Loucy (cell line): ENCODE measurements at regions not wholly inside any gene's neighbourhood (a gene's known extent, or its start where the extent isn't known, plus 50 kb on each side); places are given as distances from the start of the nearest gene placed in this dataset.

Experiments used
- EZH2phosphoT487 ChIP-seq: fragments of 200-600 bp; IDR thresholded peaks from 2 replicates; pipeline ENCODE4 v1.6.1; 2018; ENCODE audit warnings: antibody characterized with exemption, mild to moderate bottlenecking, moderate library complexity, borderline replicate concordance
- TF ChIP-seq, protein P1 (sequence below): fragments of 200-600 bp; sonication (generic); conservative IDR thresholded peaks from 2 replicates; pipeline ENCODE4 v1.5.1; 2014; ENCODE audit warnings: mild to moderate bottlenecking, antibody characterized with exemption, low read length

DNA sequence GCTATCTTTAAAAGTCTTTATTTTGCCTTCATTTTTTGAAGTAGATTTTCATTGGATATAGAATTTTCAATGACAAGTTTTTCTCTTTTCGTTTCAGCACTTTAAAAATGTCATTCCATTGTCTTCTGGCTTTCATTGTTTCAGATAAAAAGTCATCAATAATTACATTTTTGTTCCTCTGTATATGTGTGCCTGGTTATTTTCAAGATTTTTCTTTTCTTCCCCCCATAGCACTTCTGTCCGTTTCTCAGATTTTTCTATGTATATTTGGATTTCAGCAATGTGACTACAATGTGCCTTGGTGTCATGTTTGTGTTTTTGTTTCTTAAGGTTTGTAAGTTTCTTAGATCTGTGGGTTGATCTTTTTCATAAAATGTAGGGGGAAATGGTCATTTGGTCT lies 66.3 kb upstream of the HSD17B12 start:
- TF ChIP-seq EZH2phosphoT487, result no peak
- TF ChIP-seq, protein P1, sequence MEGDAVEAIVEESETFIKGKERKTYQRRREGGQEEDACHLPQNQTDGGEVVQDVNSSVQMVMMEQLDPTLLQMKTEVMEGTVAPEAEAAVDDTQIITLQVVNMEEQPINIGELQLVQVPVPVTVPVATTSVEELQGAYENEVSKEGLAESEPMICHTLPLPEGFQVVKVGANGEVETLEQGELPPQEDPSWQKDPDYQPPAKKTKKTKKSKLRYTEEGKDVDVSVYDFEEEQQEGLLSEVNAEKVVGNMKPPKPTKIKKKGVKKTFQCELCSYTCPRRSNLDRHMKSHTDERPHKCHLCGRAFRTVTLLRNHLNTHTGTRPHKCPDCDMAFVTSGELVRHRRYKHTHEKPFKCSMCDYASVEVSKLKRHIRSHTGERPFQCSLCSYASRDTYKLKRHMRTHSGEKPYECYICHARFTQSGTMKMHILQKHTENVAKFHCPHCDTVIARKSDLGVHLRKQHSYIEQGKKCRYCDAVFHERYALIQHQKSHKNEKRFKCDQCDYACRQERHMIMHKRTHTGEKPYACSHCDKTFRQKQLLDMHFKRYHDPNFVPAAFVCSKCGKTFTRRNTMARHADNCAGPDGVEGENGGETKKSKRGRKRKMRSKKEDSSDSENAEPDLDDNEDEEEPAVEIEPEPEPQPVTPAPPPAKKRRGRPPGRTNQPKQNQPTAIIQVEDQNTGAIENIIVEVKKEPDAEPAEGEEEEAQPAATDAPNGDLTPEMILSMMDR, result no peak
